Pancreas (tissue), 10 donors: ENCODE measurements at regions not wholly inside any gene's neighbourhood (a gene's known extent, or its start where the extent isn't known, plus 50 kb on each side); places are given as distances from the start of the nearest gene placed in this dataset.

Experiments
- ATAC-seq, 4 donors: fragments of 200-7000 bp; cut with Tn5 transposase; one replicate each; pipeline versions ENCODE4 v1.8.0 to v1.9.1; 2020; ENCODE audit warnings: mild to moderate bottlenecking in 4 of 4, moderate library complexity in 4 of 4
- DNase-seq, 6 donors: peaks; one replicate each; pipeline ENCODE4 v3.0.0-alpha.2; 2020
- FAIRE-seq: peaks from 2 replicates; lab custom pipeline; 2012; peaks lifted over from hg19 to GRCh38; lab: Jason Lieb, UNC
- H3K27ac ChIP-seq, 4 donors: fragments of 200-600 bp; sonication (generic); 1 replicate in 3 of 4; 2 replicates in 1 of 4; pipeline versions ENCODE4 v1.5.0 to v1.8.0; 2020
- H3K27me3 ChIP-seq, 4 donors: fragments of 200-600 bp; one replicate each; pipeline ENCODE4 v1.8.0; 2021
- H3K36me3 ChIP-seq, 3 donors: fragments of 200-600 bp; sonication (generic) in 1 of 3; one replicate each; pipeline versions ENCODE4 v1.5.0 to v1.8.0; 2020 to 2021
- H3K4me1 ChIP-seq, 3 donors: fragments of 200-600 bp; one replicate each; pipeline ENCODE4 v1.8.0; 2021
- H3K4me3 ChIP-seq, 4 donors: fragments of 200-600 bp; sonication (generic) in 2 of 4; one replicate each; pipeline versions ENCODE4 v1.5.0 to v1.8.0; 2020 to 2021
- H3K9me3 ChIP-seq, 4 donors: fragments of 200-600 bp; one replicate each; pipeline ENCODE4 v1.8.0; 2021
- CTCF ChIP-seq, 4 donors: fragments of 200-600 bp; sonication (generic) in 3 of 4; IDR thresholded peaks; one replicate each; pipeline versions ENCODE4 v1.5.0 to v1.8.0; 2021; ENCODE audit warnings: antibody characterized with exemption in 4 of 4
- WGBS, 2 donors: extraction: QIAGEN DNeasy Blood & Tissue Kit; methylation state at CpG; one replicate each; pipeline ENCODE4 v1.1.7; 2013; 5-methylcytosine and 5-hydroxymethylcytosine counted together
- intact Hi-C, 3 donors: fragments of 100-400 bp; cut with DNase I; formaldehyde crosslinking; loops; one replicate each; pipeline versions ENCODE4 v1.11.1 to v1.14.2; 2022
- donor health status: healthy with polysubstance abuse.
- donor health status: DM: no; HTN: no; CAD: no; lungs with moderate emphysema.
- donor health status: DM: no; HTN: no; CAD: no.
- donor health status: control.
- donor health status: control.
- donor health status: Bipolar disorder and iron deficiency.
- donor health status: DM: yes; HTN: yes; CAD: no.
- donor health status: DM: no; HTN: no; CAD: no.
- donor health status: DM: no; HTN: no; CAD: no.
- donor health status: DM: yes; HTN: yes; CAD: no.

GRCh38 chr6:137415834-137416190 is 78.4 kb downstream of the OLIG3 start:
- no peaks in the 10 kb centered on the region for H3K9me3 ChIP-seq
- H3K4me1 ChIP-seq, result no peaks in the 10 kb centered on the region
- intact Hi-C loops, result no loop called here
- no peak overlapping the region for H3K27ac ChIP-seq
- no peak for DNase-seq
- no peaks in the 10 kb centered on the region for H3K36me3 ChIP-seq
- H3K4me3 ChIP-seq, result no peak overlapping the region
- no peak for FAIRE-seq
- TF ChIP-seq CTCF (IDR thresholded peaks at IDR 0.05), result peak in 1 of 4 donors; percentile 1
- H3K27me3 ChIP-seq, result peaks cover 0 to 5% (median 0%) of the 10 kb centered on the region in 4 donors
- no peak for ATAC-seq
- 32 to 44% methylated on average over 5 of the region's 5 CpGs for WGBS, 2 donors

GRCh38 chr6:137415127-137415833 is 78.9 kb downstream of the OLIG3 start:
- FAIRE-seq, result no peak
- Histone ChIP-seq H3K4me3 (peak overlapping the region in 3 of 4 donors; percentile 14 to 42 (median 35)), H3K36me3 (no peaks in the 10 kb centered on the region), H3K27me3 (peaks cover 0 to 5% (median 0%) of the 10 kb centered on the region in 4 donors), H3K9me3 (no peaks in the 10 kb centered on the region), H3K27ac (peak overlapping the region in 2 of 4 donors; percentile 8 to 10), H3K4me1 (no peaks in the 10 kb centered on the region)
- peak; percentile 93 to 97 (median 96) for ATAC-seq
- intact Hi-C loops, result no loop called here
- TF ChIP-seq CTCF (IDR thresholded peaks at IDR 0.05), result peak; percentile 16 to 59 (median 46)
- peak; percentile 27 to 57 (median 36) for DNase-seq
- WGBS, 2 donors, result 25 to 36% methylated on average over 25 of the region's 25 CpGs

- no peak overlapping the region for H3K27ac ChIP-seq
- no peaks in the 10 kb centered on the region for H3K4me1 ChIP-seq
- H3K9me3 ChIP-seq, result no peaks in the 10 kb centered on the region
- intact Hi-C loops, result no loop called here
- 57 to 61% methylated on average over 7 of the region's 7 CpGs for WGBS, 2 donors
- no peak for DNase-seq
- no peaks in the 10 kb centered on the region for H3K36me3 ChIP-seq
- peaks cover 0 to 5% (median 0%) of the 10 kb centered on the region in 4 donors for H3K27me3 ChIP-seq
- ATAC-seq, result peak; percentile 39 to 57 (median 46)
- no peak for TF ChIP-seq CTCF (IDR thresholded peaks at IDR 0.05)
- no peak for FAIRE-seq
- H3K4me3 ChIP-seq, result peak overlapping the region in 1 of 4 donors; percentile 42
These were observed 79.6 kb downstream of the OLIG3 start for GRCh38 chr6:137414599-137414998.

GRCh38 chr6:137413482-137413881 is 80.7 kb downstream of the OLIG3 start:
- ATAC-seq (no peak), DNase-seq (no peak)
- H3K4me3 ChIP-seq, result no peak overlapping the region

More at GRCh38 chr6:137413482-137413881, 80.7 kb downstream of the OLIG3 start:
- Histone ChIP-seq H3K27me3 (peaks cover 0 to 5% (median 0%) of the 10 kb centered on the region in 4 donors), H3K36me3 (no peaks in the 10 kb centered on the region), H3K27ac (no peak overlapping the region), H3K9me3 (no peaks in the 10 kb centered on the region), H3K4me1 (no peaks in the 10 kb centered on the region)
- FAIRE-seq, result no peak
- no peak for TF ChIP-seq CTCF (IDR thresholded peaks at IDR 0.05)
- intact Hi-C loops, result no loop called here
- 32 to 47% methylated on average over 3 of the region's 3 CpGs for WGBS, 2 donors
